PC-9 (cell line): ENCODE measurements at regions not wholly inside any gene's neighbourhood (a gene's known extent, or its start where the extent isn't known, plus 50 kb on each side); places are given as distances from the start of the nearest gene placed in this dataset.
"Not testable (repeated sequence)": the region's sequence is repeated elsewhere in the genome, so short reads cannot be mapped to it uniquely, and the experiment has no call there.

ENCODE experiments used
- EZH2 ChIP-seq: fragments of 200-600 bp; sonication (generic); IDR thresholded peaks from 2 replicates; pipeline ENCODE4 v1.8.0; 2017; ENCODE audit warnings: antibody characterized with exemption, low read depth
- TF ChIP-seq, protein P1 (sequence below): fragments of 200-600 bp; sonication (generic); conservative IDR thresholded peaks from 2 replicates; pipeline ENCODE4 v1.6.1; 2017; ENCODE audit warnings: mixed run types, antibody characterized with exemption, mild to moderate bottlenecking, moderate library complexity

DNA sequence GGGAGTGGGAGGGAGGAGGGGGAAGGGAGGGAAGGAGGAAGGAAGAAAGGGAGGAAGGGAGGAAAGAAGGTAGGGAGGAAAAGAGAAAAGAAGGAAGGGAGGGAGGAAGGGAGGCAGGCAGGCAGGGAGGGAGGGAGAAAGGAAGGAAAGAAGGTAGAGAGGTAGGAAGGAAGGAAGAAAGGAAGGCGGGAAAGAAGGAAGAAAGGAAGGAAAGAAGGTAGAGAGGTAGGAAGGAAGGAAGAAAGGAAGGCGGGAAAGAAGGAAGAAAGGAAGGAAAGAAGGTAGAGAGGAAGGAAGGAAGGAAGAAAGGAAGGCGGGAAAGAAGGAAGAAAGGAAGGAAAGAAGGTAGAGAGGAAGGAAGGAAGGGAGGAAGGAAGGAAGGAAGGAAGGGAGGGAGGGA is 840.3 kb upstream of the ROBO1 start:
- TF ChIP-seq, protein P1, sequence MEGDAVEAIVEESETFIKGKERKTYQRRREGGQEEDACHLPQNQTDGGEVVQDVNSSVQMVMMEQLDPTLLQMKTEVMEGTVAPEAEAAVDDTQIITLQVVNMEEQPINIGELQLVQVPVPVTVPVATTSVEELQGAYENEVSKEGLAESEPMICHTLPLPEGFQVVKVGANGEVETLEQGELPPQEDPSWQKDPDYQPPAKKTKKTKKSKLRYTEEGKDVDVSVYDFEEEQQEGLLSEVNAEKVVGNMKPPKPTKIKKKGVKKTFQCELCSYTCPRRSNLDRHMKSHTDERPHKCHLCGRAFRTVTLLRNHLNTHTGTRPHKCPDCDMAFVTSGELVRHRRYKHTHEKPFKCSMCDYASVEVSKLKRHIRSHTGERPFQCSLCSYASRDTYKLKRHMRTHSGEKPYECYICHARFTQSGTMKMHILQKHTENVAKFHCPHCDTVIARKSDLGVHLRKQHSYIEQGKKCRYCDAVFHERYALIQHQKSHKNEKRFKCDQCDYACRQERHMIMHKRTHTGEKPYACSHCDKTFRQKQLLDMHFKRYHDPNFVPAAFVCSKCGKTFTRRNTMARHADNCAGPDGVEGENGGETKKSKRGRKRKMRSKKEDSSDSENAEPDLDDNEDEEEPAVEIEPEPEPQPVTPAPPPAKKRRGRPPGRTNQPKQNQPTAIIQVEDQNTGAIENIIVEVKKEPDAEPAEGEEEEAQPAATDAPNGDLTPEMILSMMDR, result not testable (repeated sequence)
- not testable (repeated sequence) for TF ChIP-seq EZH2
